Cerebellar cortex (tissue), 1 donor: ENCODE measurements at regions not wholly inside any gene's neighbourhood (a gene's known extent, or its start where the extent isn't known, plus 50 kb on each side); places are given as distances from the start of the nearest gene placed in this dataset.

Experiments used
- DNase-seq: peaks from one replicate; pipeline ENCODE4 v3.0.0-alpha.2; 2015; ENCODE audit warnings: low spot score

- no peak for DNase-seq
Measured at GRCh38 chr6:65818576-65818975, 111.5 kb upstream of the EYS start.

GRCh38 chr6:65816991-65817390 lies 110.0 kb upstream of the EYS start:
- no peak for DNase-seq

GRCh38 chr6:65814071-65814470 lies 107.0 kb upstream of the EYS start:
- no peak for DNase-seq

GRCh38 chr6:65803186-65803585 lies 96.2 kb upstream of the EYS start:
- no peak for DNase-seq

- DNase-seq, result no peak
Measured at GRCh38 chr6:65799389-65799788, 92.4 kb upstream of the EYS start.

GRCh38 chr6:65798280-65799014 lies 91.4 kb upstream of the EYS start:
- DNase-seq, result no peak

GRCh38 chr6:65790666-65791065 lies 83.6 kb upstream of the EYS start:
- DNase-seq, result no peak

GRCh38 chr6:65787787-65788186 lies 80.8 kb upstream of the EYS start:
- no peak for DNase-seq

GRCh38 chr6:65786815-65787214 lies 79.8 kb upstream of the EYS start:
- no peak for DNase-seq

- DNase-seq, result no peak
Measured at GRCh38 chr6:65780691-65781090, 73.7 kb upstream of the EYS start.

- no peak for DNase-seq
Measured at GRCh38 chr6:65776332-65776731, 69.3 kb upstream of the EYS start.

GRCh38 chr6:65771946-65772345 lies 64.9 kb upstream of the EYS start:
- DNase-seq, result no peak

GRCh38 chr6:65761890-65762289 lies 54.9 kb upstream of the EYS start:
- DNase-seq, result no peak

GRCh38 chr6:65760285-65760684 lies 53.3 kb upstream of the EYS start:
- no peak for DNase-seq
